Peyer's patch (tissue), 4 donors: ENCODE measurements at regions not wholly inside any gene's neighbourhood (a gene's known extent, or its start where the extent isn't known, plus 50 kb on each side); places are given as distances from the start of the nearest gene placed in this dataset.

ENCODE experiments used
- CTCF ChIP-seq, 6 experiments: fragments of 450-650 bp in 4 of 6; fragments of 200-600 bp in 2 of 6; sonication (generic) in 1 of 6; IDR thresholded peaks; one replicate each; pipeline ENCODE4 v1.5.1; 2017 to 2019; ENCODE audit warnings: antibody characterized with exemption in 6 of 6, mild to moderate bottlenecking in 3 of 6, moderate library complexity in 1 of 6
- POLR2A ChIP-seq, 2 donors: fragments of 450-650 bp; IDR thresholded peaks; one replicate each; pipeline ENCODE4 v1.5.1; 2017; ENCODE audit warnings: antibody characterized with exemption in 2 of 2, mild to moderate bottlenecking in 2 of 2, moderate library complexity in 2 of 2

- TF ChIP-seq CTCF (IDR thresholded peaks at IDR 0.05) (no peak), POLR2A (IDR thresholded peaks at IDR 0.05) (no peak)
Observed at GRCh38 chr21:31560479-31560878, 99.0 kb upstream of the SOD1 start.
